ENCODE measurements at regions not wholly inside any gene's neighbourhood (a gene's known extent, or its start where the extent isn't known, plus 50 kb on each side); places are given as distances from the start of the nearest gene placed in this dataset.

- H3K27me3 Mint-ChIP-seq = peaks cover 36% of the 10 kb centered on the region
- DNase-seq (ENCODE audit: extremely low spot score, unreplicated experiment) = no peak
- no peak overlapping the region for H3K27ac Mint-ChIP-seq
- H3K4me1 Mint-ChIP-seq (ENCODE audit: unreplicated experiment) = peaks cover 19% of the 10 kb centered on the region
- H3K4me3 Mint-ChIP-seq = no peak overlapping the region
- no peaks in the 10 kb centered on the region for H3K9me3 Mint-ChIP-seq
- no peak for TF ChIP-seq CTCF (conservative IDR thresholded peaks at IDR 0.05)
- no peaks in the 10 kb centered on the region for H3K36me3 Mint-ChIP-seq
Observed at GRCh38 chr2:136356125-136357006, 238.4 kb upstream of the CXCR4 start.

GRCh38 chr2:136351684-136352083 is 233.7 kb upstream of the CXCR4 start:
- DNase-seq (ENCODE audit: extremely low spot score, unreplicated experiment) = no peak
- H3K27me3 Mint-ChIP-seq = peaks cover 28% of the 10 kb centered on the region
- no peak for TF ChIP-seq CTCF (conservative IDR thresholded peaks at IDR 0.05)
- H3K4me3 Mint-ChIP-seq = no peak overlapping the region
- H3K4me1 Mint-ChIP-seq (ENCODE audit: unreplicated experiment) = peaks cover 15% of the 10 kb centered on the region
- no peak overlapping the region for H3K27ac Mint-ChIP-seq
- H3K36me3 Mint-ChIP-seq = no peaks in the 10 kb centered on the region
- no peaks in the 10 kb centered on the region for H3K9me3 Mint-ChIP-seq

DNA sequence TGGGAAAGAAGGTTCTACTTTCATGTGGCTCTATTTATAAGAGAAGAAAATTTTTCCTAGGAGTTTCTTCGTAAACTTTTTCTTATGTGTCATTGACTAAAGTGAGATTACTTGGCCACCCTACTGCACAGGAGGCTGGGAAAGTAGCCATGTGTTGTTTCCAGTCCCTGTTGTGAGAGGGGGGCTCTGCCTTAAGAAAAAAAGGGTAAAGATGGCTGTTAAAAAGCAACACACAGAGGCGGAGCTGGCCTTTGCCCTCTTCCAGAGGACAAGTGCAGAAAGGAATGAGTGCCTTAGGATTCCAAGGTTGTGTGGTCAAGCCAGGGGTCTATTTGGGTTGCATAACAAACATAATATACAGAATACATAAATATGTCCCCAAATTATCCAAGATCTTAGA is 230.0 kb upstream of the CXCR4 start:
- TF ChIP-seq CTCF (conservative IDR thresholded peaks at IDR 0.05) = no peak
- no peak overlapping the region for H3K27ac Mint-ChIP-seq
- no peaks in the 10 kb centered on the region for H3K9me3 Mint-ChIP-seq
- H3K4me1 Mint-ChIP-seq (ENCODE audit: unreplicated experiment) = no peaks in the 10 kb centered on the region
- no peak for DNase-seq (ENCODE audit: extremely low spot score, unreplicated experiment)
- peaks cover 7% of the 10 kb centered on the region for H3K27me3 Mint-ChIP-seq
- no peak overlapping the region for H3K4me3 Mint-ChIP-seq
- H3K36me3 Mint-ChIP-seq = no peaks in the 10 kb centered on the region

DNA sequence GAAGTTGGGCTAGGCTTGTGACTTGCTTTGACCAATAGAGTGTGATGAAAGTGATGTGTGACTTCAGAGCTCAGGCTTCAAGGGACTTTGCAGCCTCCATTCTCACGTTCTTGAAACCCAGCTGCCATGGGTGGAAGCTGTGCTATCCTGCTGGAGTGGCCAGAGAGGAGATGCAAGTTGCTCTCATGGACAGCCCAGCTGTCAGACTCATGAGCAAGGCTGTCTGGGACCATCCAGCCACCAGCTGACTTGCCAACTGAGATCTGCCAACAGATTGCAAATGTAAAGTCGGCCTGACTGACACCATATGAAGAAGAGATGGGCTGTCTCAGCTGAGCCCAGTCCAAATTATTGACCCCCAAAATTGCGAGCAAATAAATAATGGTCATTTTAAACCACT is 226.4 kb upstream of the CXCR4 start:
- H3K36me3 Mint-ChIP-seq = no peaks in the 10 kb centered on the region
- DNase-seq (ENCODE audit: extremely low spot score, unreplicated experiment) = no peak
- no peak for TF ChIP-seq CTCF (conservative IDR thresholded peaks at IDR 0.05)

GRCh38 chr2:136342138-136342537 is 224.2 kb upstream of the CXCR4 start:
- H3K36me3 Mint-ChIP-seq = no peaks in the 10 kb centered on the region
- no peak for TF ChIP-seq CTCF (conservative IDR thresholded peaks at IDR 0.05)
- peaks cover 12% of the 10 kb centered on the region for H3K9me3 Mint-ChIP-seq
- no peaks in the 10 kb centered on the region for H3K27me3 Mint-ChIP-seq
- H3K4me3 Mint-ChIP-seq = no peak overlapping the region
- H3K4me1 Mint-ChIP-seq (ENCODE audit: unreplicated experiment) = peaks cover 4% of the 10 kb centered on the region
- DNase-seq (ENCODE audit: extremely low spot score, unreplicated experiment) = no peak
- no peak overlapping the region for H3K27ac Mint-ChIP-seq

More for the DNA sequence above, 226.4 kb upstream of the CXCR4 start:
- Mint-ChIP-seq H3K27me3 (no peaks in the 10 kb centered on the region), H3K9me3 (peaks cover 3% of the 10 kb centered on the region), H3K4me3 (no peak overlapping the region), H3K4me1 (ENCODE audit: unreplicated experiment) (peaks cover 4% of the 10 kb centered on the region), H3K27ac (no peak overlapping the region)

Measured in type B pancreatic cell (in vitro differentiated cells).